ENCODE measurements at regions not wholly inside any gene's neighbourhood (a gene's known extent, or its start where the extent isn't known, plus 50 kb on each side); places are given as distances from the start of the nearest gene placed in this dataset.

DNA sequence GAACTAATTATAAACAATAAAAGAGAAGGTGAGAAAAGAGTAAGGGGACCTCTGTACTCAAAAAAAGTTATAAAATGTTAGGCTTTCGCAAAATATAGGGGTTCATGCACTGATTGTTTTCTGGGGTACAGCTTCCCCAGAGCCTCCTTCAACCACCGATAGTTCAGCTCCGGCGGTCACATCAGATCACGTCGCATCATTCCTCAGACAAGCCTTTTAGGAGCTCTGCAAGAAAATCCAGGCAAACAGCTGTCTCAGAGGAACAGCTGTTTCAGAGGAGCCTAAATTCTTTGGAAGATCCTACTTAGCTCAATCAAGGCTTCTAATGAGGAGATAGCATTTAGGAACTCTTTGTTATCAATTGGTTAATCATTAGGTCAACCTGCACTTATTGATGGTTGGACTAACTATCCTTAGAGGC is 78.7 kb downstream of the MYCN start:
- no peak for DNase-seq (ENCODE audit: extremely low spot score, unreplicated experiment)

DNA sequence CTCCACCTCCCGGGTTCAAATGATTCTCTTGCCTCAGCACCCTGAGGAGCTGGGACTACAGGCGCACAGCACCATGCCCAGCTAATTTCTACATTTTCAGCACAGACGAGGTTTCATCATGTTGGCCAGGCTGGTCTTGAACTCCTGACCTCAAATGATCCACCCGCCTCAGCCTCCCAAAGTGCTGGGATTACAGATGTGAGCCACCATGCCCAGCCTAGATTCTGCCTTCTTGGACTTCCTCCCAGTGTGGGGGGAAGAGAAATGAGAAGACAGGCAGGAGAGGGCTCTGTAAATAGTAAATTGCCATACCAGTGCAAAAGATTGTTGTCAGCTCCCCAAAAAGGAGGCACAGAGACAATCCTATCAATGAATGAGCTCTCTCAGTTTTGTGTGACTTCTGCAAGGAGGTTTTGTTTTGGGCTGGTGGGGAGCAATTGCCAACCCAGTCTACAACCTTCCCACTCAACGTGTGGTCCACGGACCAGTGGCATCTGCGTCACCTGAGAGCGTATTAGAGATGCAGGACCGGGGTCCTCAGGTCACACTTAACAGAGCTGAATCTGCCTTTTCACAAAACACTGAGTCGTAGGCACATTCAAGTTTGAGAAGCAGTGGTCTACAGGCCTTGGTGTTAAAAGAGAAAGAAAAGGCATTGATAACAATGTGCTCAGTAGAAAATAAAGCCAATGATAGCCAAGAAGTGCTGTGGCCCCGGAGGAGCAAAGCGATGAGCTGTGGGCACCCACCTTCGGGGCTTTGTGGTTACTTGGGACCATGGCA is 78.1 kb downstream of the MYCN start:
- H3K4me1 Mint-ChIP-seq (ENCODE audit: unreplicated experiment), result no peaks in the 10 kb centered on the region
- TF ChIP-seq, protein P1, sequence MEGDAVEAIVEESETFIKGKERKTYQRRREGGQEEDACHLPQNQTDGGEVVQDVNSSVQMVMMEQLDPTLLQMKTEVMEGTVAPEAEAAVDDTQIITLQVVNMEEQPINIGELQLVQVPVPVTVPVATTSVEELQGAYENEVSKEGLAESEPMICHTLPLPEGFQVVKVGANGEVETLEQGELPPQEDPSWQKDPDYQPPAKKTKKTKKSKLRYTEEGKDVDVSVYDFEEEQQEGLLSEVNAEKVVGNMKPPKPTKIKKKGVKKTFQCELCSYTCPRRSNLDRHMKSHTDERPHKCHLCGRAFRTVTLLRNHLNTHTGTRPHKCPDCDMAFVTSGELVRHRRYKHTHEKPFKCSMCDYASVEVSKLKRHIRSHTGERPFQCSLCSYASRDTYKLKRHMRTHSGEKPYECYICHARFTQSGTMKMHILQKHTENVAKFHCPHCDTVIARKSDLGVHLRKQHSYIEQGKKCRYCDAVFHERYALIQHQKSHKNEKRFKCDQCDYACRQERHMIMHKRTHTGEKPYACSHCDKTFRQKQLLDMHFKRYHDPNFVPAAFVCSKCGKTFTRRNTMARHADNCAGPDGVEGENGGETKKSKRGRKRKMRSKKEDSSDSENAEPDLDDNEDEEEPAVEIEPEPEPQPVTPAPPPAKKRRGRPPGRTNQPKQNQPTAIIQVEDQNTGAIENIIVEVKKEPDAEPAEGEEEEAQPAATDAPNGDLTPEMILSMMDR (IDR thresholded peaks at IDR 0.05), result no peak
- DNase-seq (ENCODE audit: extremely low spot score, unreplicated experiment), result no peak
- H3K27ac Mint-ChIP-seq (ENCODE audit: unreplicated experiment), result no peak overlapping the region
- H3K27me3 Mint-ChIP-seq (ENCODE audit: unreplicated experiment), result peaks cover 2% of the 10 kb centered on the region
- H3K36me3 Mint-ChIP-seq (ENCODE audit: unreplicated experiment), result no peaks in the 10 kb centered on the region
- no peak overlapping the region for H3K4me3 Mint-ChIP-seq (ENCODE audit: unreplicated experiment)
- H3K9me3 Mint-ChIP-seq (ENCODE audit: unreplicated experiment), result no peaks in the 10 kb centered on the region

More for the DNA sequence above, 78.7 kb downstream of the MYCN start:
- Mint-ChIP-seq H3K4me3 (ENCODE audit: unreplicated experiment) (no peak overlapping the region), H3K9me3 (ENCODE audit: unreplicated experiment) (no peaks in the 10 kb centered on the region), H3K4me1 (ENCODE audit: unreplicated experiment) (no peaks in the 10 kb centered on the region), H3K27me3 (ENCODE audit: unreplicated experiment) (peaks cover 2% of the 10 kb centered on the region), H3K36me3 (ENCODE audit: unreplicated experiment) (no peaks in the 10 kb centered on the region), H3K27ac (ENCODE audit: unreplicated experiment) (no peak overlapping the region)
- TF ChIP-seq, protein P1 (IDR thresholded peaks at IDR 0.05), result no peak

DNA sequence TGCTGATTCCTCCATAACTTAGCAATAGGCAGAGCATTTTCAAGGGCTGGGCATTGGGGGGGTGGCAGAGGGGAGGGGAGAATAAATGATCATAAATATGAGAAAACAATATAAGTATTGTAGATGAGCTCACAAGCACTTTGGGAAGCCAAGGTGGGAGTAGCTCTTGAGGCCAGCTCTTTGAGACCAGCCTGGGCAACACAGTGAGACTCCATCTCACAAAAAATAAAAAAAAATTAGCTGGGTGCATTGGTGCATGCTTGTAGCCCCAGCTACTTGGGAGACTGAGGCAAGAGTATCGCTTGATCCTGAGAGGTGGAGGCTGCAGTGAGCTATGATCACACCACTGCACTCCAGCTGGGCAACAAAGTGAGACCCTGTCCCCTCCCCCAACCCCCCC is 75.9 kb downstream of the MYCN start:
- no peak overlapping the region for H3K4me3 Mint-ChIP-seq (ENCODE audit: unreplicated experiment)
- H3K27me3 Mint-ChIP-seq (ENCODE audit: unreplicated experiment), result no peaks in the 10 kb centered on the region
- no peaks in the 10 kb centered on the region for H3K36me3 Mint-ChIP-seq (ENCODE audit: unreplicated experiment)
- H3K27ac Mint-ChIP-seq (ENCODE audit: unreplicated experiment), result no peak overlapping the region
- no peaks in the 10 kb centered on the region for H3K9me3 Mint-ChIP-seq (ENCODE audit: unreplicated experiment)
- TF ChIP-seq, protein P1 (IDR thresholded peaks at IDR 0.05), result no peak
- no peaks in the 10 kb centered on the region for H3K4me1 Mint-ChIP-seq (ENCODE audit: unreplicated experiment)
- DNase-seq (ENCODE audit: extremely low spot score, unreplicated experiment), result no peak

DNA sequence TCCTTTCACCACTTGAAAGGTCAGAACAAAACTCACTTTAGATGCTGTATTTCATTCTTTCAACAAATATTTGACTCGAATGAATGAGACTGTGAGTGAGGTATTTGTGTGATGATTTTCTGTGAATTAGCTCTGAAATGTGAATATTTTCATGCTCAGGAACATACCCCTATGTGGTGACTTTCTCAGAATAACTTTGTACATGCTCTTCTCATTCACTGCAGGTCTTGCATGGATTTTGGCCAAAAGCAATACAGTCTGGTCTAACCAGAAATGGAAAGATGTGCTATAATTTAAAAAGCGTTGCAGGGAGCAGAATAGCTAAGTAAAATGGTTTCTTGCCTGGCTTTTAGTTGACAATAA is 75.5 kb downstream of the MYCN start:
- TF ChIP-seq, protein P1 (IDR thresholded peaks at IDR 0.05), result no peak
- Mint-ChIP-seq H3K9me3 (ENCODE audit: unreplicated experiment) (no peaks in the 10 kb centered on the region), H3K4me3 (ENCODE audit: unreplicated experiment) (no peak overlapping the region), H3K4me1 (ENCODE audit: unreplicated experiment) (no peaks in the 10 kb centered on the region), H3K27me3 (ENCODE audit: unreplicated experiment) (no peaks in the 10 kb centered on the region), H3K27ac (ENCODE audit: unreplicated experiment) (no peak overlapping the region), H3K36me3 (ENCODE audit: unreplicated experiment) (no peaks in the 10 kb centered on the region)
- no peak for DNase-seq (ENCODE audit: extremely low spot score, unreplicated experiment)

DNA sequence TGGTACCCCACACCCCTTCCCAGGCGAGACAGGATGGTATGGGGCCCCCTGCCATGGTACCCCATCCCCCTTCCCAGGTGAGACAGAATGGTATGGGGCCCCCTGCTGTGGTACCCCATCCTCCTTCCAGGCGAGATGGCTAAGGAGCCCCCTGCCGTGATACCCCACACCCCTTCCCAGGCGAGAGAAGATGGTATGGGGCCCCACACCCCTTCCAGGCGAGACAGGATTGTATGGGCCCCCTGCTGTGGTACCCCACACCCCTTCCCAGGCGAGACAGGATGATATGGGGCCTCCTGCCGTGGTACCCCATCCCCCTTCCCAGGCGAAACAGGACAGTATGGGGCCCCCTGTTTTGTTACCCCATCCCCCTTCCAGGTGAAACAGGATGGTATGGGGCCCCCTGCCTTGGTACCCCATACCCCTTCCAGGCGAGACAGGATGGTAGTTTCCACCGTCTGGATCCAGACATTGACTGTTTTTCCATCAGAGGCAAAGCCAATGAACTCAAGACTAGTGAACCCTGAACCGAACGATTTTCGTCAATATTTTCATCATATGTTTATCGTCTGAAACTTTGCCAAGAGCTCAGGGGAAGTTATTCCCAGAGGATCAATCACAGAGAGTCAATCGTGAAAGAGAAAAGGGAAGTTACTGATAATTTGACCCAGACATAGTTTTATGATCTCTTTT is 75.0 kb downstream of the MYCN start:
- Mint-ChIP-seq H3K4me1 (ENCODE audit: unreplicated experiment) (no peaks in the 10 kb centered on the region), H3K36me3 (ENCODE audit: unreplicated experiment) (no peaks in the 10 kb centered on the region), H3K4me3 (ENCODE audit: unreplicated experiment) (no peak overlapping the region), H3K9me3 (ENCODE audit: unreplicated experiment) (no peaks in the 10 kb centered on the region), H3K27me3 (ENCODE audit: unreplicated experiment) (no peaks in the 10 kb centered on the region), H3K27ac (ENCODE audit: unreplicated experiment) (no peak overlapping the region)
- TF ChIP-seq, protein P1 (IDR thresholded peaks at IDR 0.05), result no peak
- DNase-seq (ENCODE audit: extremely low spot score, unreplicated experiment), result no peak

Measured in osteocyte (in vitro differentiated cells).